Naive thymus-derived CD8-positive, alpha-beta T cell (primary cell): ENCODE measurements at regions not wholly inside any gene's neighbourhood (a gene's known extent, or its start where the extent isn't known, plus 50 kb on each side); places are given as distances from the start of the nearest gene placed in this dataset.
"Not testable (repeated sequence)": the region's sequence is repeated elsewhere in the genome, so short reads cannot be mapped to it uniquely, and the experiment has no call there.

Source experiments
- ATAC-seq, 2 donors: fragments of 150-1000 bp; cut with Tn5 transposase in 1 of 2; sonication (Bioruptor Pico), chemical (Tn5 transposase) in 1 of 2; 1 replicate in 1 of 2; 2 replicates in 1 of 2; pipeline ENCODE4 v1.10.0; 2021; ENCODE audit warnings: mild to moderate bottlenecking in 2 of 2, moderate library complexity in 2 of 2
- POLR2A ChIA-PET: fragments of 350-600 bp; sonication (Branson Sonifier 250); formaldehyde crosslinking; loops from one replicate; lab custom pipeline; 2021; ENCODE audit warnings: antibody characterized with exemption; lab: Charles Lee
- DNase-seq, 10 donors: peaks; one replicate each; pipeline versions ENCODE4 v3.0.0 to v3.0.0-alpha.2; 2020 to 2022
- H3K27ac Mint-ChIP-seq, 10 donors: one replicate each; pipeline ENCODE4 v1.8.0; 2020 to 2022; ENCODE audit warnings: mild to moderate bottlenecking in 10 of 10, mixed read lengths in 10 of 10, moderate library complexity in 4 of 10, inconsistent platforms in 1 of 10
- H3K27me3 Mint-ChIP-seq, 5 donors: one replicate each; pipeline ENCODE4 v1.8.0; 2021 to 2022; ENCODE audit warnings: mixed read lengths in 5 of 5
- H3K36me3 Mint-ChIP-seq, 3 donors: one replicate each; pipeline ENCODE4 v1.8.0; 2020 to 2022; ENCODE audit warnings: mixed read lengths in 3 of 3, mild to moderate bottlenecking in 2 of 3, inconsistent platforms in 1 of 3
- H3K4me1 Mint-ChIP-seq, 4 donors: one replicate each; pipeline ENCODE4 v1.8.0; 2021 to 2022; ENCODE audit warnings: mixed read lengths in 4 of 4
- H3K4me3 Mint-ChIP-seq, 10 donors: one replicate each; pipeline ENCODE4 v1.8.0; 2020 to 2022; ENCODE audit warnings: mild to moderate bottlenecking in 10 of 10, mixed read lengths in 10 of 10, moderate library complexity in 6 of 10, inconsistent platforms in 1 of 10
- H3K9me3 Mint-ChIP-seq, 9 donors: one replicate each; pipeline ENCODE4 v1.8.0; 2020 to 2022; ENCODE audit warnings: mixed read lengths in 9 of 9, mild to moderate bottlenecking in 3 of 9, inconsistent platforms in 1 of 9, moderate library complexity in 1 of 9

GRCh38 chr3:88747145-88747544 lies 360.3 kb upstream of the EPHA3 start:
- H3K4me3 Mint-ChIP-seq, POLR2A ChIA-PET, H3K27ac Mint-ChIP-seq, H3K27me3 Mint-ChIP-seq, ATAC-seq, H3K36me3 Mint-ChIP-seq, H3K4me1 Mint-ChIP-seq: not testable (repeated sequence)
- H3K9me3 Mint-ChIP-seq, result peaks cover 8 to 28% (median 18%) of the 10 kb centered on the region in 9 donors
- peak in 1 of 10 donors; percentile 38 for DNase-seq

- ATAC-seq, result no peak
- peaks cover 0 to 3% (median 0%) of the 10 kb centered on the region in 3 donors for H3K36me3 Mint-ChIP-seq
Observed at GRCh38 chr3:88758676-88759075, 348.7 kb upstream of the EPHA3 start.

GRCh38 chr3:88767746-88768145 lies 339.7 kb upstream of the EPHA3 start:
- POLR2A ChIA-PET, result no interaction called here
- Mint-ChIP-seq H3K36me3 (no peaks in the 10 kb centered on the region), H3K4me1 (no peaks in the 10 kb centered on the region), H3K9me3 (peaks cover 3 to 34% (median 16%) of the 10 kb centered on the region in 9 donors), H3K27ac (no peak overlapping the region), H3K27me3 (no peaks in the 10 kb centered on the region), H3K4me3 (no peak overlapping the region)
- DNase-seq (no peak), ATAC-seq (no peak)

More at GRCh38 chr3:88758676-88759075, 348.7 kb upstream of the EPHA3 start:
- POLR2A ChIA-PET, result no interaction called here
- no peak for DNase-seq
- peaks cover 0 to 51% (median 12%) of the 10 kb centered on the region in 9 donors for H3K9me3 Mint-ChIP-seq
- H3K27ac Mint-ChIP-seq, result no peak overlapping the region
- no peak overlapping the region for H3K4me3 Mint-ChIP-seq
- no peaks in the 10 kb centered on the region for H3K4me1 Mint-ChIP-seq
- no peaks in the 10 kb centered on the region for H3K27me3 Mint-ChIP-seq

GRCh38 chr3:88773766-88774165 lies 333.7 kb upstream of the EPHA3 start:
- no peaks in the 10 kb centered on the region for H3K4me1 Mint-ChIP-seq
- DNase-seq, result no peak
- POLR2A ChIA-PET, result no interaction called here
- H3K36me3 Mint-ChIP-seq, result no peaks in the 10 kb centered on the region
- peaks cover 5 to 45% (median 19%) of the 10 kb centered on the region in 9 donors for H3K9me3 Mint-ChIP-seq
- H3K27me3 Mint-ChIP-seq, result no peaks in the 10 kb centered on the region
- no peak overlapping the region for H3K4me3 Mint-ChIP-seq
- no peak overlapping the region for H3K27ac Mint-ChIP-seq
- ATAC-seq, result no peak

- ATAC-seq (no peak), DNase-seq (no peak)
- no peaks in the 10 kb centered on the region for H3K4me1 Mint-ChIP-seq
- peaks cover 5 to 35% (median 17%) of the 10 kb centered on the region in 9 donors for H3K9me3 Mint-ChIP-seq
- no peak overlapping the region for H3K27ac Mint-ChIP-seq
- POLR2A ChIA-PET, result no interaction called here
- H3K27me3 Mint-ChIP-seq, result no peaks in the 10 kb centered on the region
- no peaks in the 10 kb centered on the region for H3K36me3 Mint-ChIP-seq
- no peak overlapping the region for H3K4me3 Mint-ChIP-seq
Observed at GRCh38 chr3:88775026-88775690, 332.3 kb upstream of the EPHA3 start.

GRCh38 chr3:88779482-88779881 lies 327.9 kb upstream of the EPHA3 start:
- Mint-ChIP-seq H3K9me3 (peaks cover 0 to 28% (median 14%) of the 10 kb centered on the region in 9 donors), H3K4me3 (no peak overlapping the region), H3K27me3 (no peaks in the 10 kb centered on the region), H3K36me3 (no peaks in the 10 kb centered on the region), H3K4me1 (no peaks in the 10 kb centered on the region), H3K27ac (peak overlapping the region in 1 of 10 donors; percentile 29)
- no peak for ATAC-seq
- no peak for DNase-seq
- POLR2A ChIA-PET, result no interaction called here

- peaks cover 0 to 16% (median 9%) of the 10 kb centered on the region in 9 donors for H3K9me3 Mint-ChIP-seq
- H3K27ac Mint-ChIP-seq, result no peak overlapping the region
- H3K4me1 Mint-ChIP-seq, result no peaks in the 10 kb centered on the region
- ATAC-seq (no peak), DNase-seq (no peak)
- H3K4me3 Mint-ChIP-seq, result no peak overlapping the region
- H3K36me3 Mint-ChIP-seq, result no peaks in the 10 kb centered on the region
- no peaks in the 10 kb centered on the region for H3K27me3 Mint-ChIP-seq
- POLR2A ChIA-PET, result no interaction called here
Observed at GRCh38 chr3:88784925-88785324, 322.5 kb upstream of the EPHA3 start.

- Mint-ChIP-seq H3K4me3 (no peak overlapping the region), H3K27ac (no peak overlapping the region), H3K36me3 (peaks cover 0 to 3% (median 0%) of the 10 kb centered on the region in 3 donors), H3K4me1 (no peaks in the 10 kb centered on the region), H3K27me3 (no peaks in the 10 kb centered on the region), H3K9me3 (peaks cover 2 to 20% (median 10%) of the 10 kb centered on the region in 9 donors)
- no peak for DNase-seq
- no peak for ATAC-seq
- POLR2A ChIA-PET, result interaction anchor here (0.6 kb wide), 1 partner anchor 59 kb away, joined by 3 read pairs; no protein-coding TSS in a partner anchor
Observed at GRCh38 chr3:88785841-88786240, 321.6 kb upstream of the EPHA3 start.

GRCh38 chr3:88795503-88795902 lies 311.9 kb upstream of the EPHA3 start:
- no peak overlapping the region for H3K4me3 Mint-ChIP-seq
- no peaks in the 10 kb centered on the region for H3K4me1 Mint-ChIP-seq
- H3K36me3 Mint-ChIP-seq, result peaks cover 0 to 3% (median 0%) of the 10 kb centered on the region in 3 donors
- H3K9me3 Mint-ChIP-seq, result peaks cover 16 to 50% (median 37%) of the 10 kb centered on the region in 9 donors
- DNase-seq (no peak), ATAC-seq (no peak)
- H3K27ac Mint-ChIP-seq, result no peak overlapping the region
- no peaks in the 10 kb centered on the region for H3K27me3 Mint-ChIP-seq
- POLR2A ChIA-PET, result no interaction called here

GRCh38 chr3:88807491-88808105 lies 299.8 kb upstream of the EPHA3 start:
- ATAC-seq (no peak), DNase-seq (no peak)
- Mint-ChIP-seq H3K9me3 (peaks cover 4 to 20% (median 5%) of the 10 kb centered on the region in 9 donors), H3K4me3 (no peak overlapping the region), H3K36me3 (no peaks in the 10 kb centered on the region), H3K4me1 (no peaks in the 10 kb centered on the region), H3K27me3 (no peaks in the 10 kb centered on the region), H3K27ac (no peak overlapping the region)
- POLR2A ChIA-PET, result no interaction called here

GRCh38 chr3:88809993-88810392 lies 297.4 kb upstream of the EPHA3 start:
- POLR2A ChIA-PET, result no interaction called here
- ATAC-seq (no peak), DNase-seq (no peak)
- Mint-ChIP-seq H3K9me3 (peaks cover 0 to 15% (median 5%) of the 10 kb centered on the region in 9 donors), H3K27ac (no peak overlapping the region), H3K4me3 (no peak overlapping the region), H3K27me3 (no peaks in the 10 kb centered on the region), H3K4me1 (no peaks in the 10 kb centered on the region), H3K36me3 (no peaks in the 10 kb centered on the region)

GRCh38 chr3:88810455-88810854 lies 297.0 kb upstream of the EPHA3 start:
- POLR2A ChIA-PET, result no interaction called here
- Mint-ChIP-seq H3K36me3 (no peaks in the 10 kb centered on the region), H3K27ac (no peak overlapping the region), H3K9me3 (peaks cover 0 to 14% (median 4%) of the 10 kb centered on the region in 9 donors), H3K27me3 (no peaks in the 10 kb centered on the region), H3K4me3 (no peak overlapping the region), H3K4me1 (no peaks in the 10 kb centered on the region)
- ATAC-seq (no peak), DNase-seq (no peak)

- POLR2A ChIA-PET, result no interaction called here
Observed at GRCh38 chr3:88811096-88811495, 296.3 kb upstream of the EPHA3 start.

More at GRCh38 chr3:88811096-88811495, 296.3 kb upstream of the EPHA3 start:
- Mint-ChIP-seq H3K4me3 (no peak overlapping the region), H3K36me3 (no peaks in the 10 kb centered on the region), H3K27ac (no peak overlapping the region), H3K27me3 (no peaks in the 10 kb centered on the region), H3K4me1 (no peaks in the 10 kb centered on the region), H3K9me3 (peaks cover 0 to 11% (median 1%) of the 10 kb centered on the region in 9 donors)
- ATAC-seq, result no peak
- DNase-seq, result no peak
